Left forelimb (tissue), 1 donor: ENCODE measurements at regions not wholly inside any gene's neighbourhood (a gene's known extent, or its start where the extent isn't known, plus 50 kb on each side); places are given as distances from the start of the nearest gene placed in this dataset.

ENCODE experiments used
- DNase-seq: peaks from one replicate; pipeline ENCODE4 v3.0.0-alpha.2; 2018; ENCODE audit warnings: low spot score

GRCh38 chr5:128667152-128667551, 129.1 kb upstream of the FBN2 start:
- DNase-seq = no peak

DNA sequence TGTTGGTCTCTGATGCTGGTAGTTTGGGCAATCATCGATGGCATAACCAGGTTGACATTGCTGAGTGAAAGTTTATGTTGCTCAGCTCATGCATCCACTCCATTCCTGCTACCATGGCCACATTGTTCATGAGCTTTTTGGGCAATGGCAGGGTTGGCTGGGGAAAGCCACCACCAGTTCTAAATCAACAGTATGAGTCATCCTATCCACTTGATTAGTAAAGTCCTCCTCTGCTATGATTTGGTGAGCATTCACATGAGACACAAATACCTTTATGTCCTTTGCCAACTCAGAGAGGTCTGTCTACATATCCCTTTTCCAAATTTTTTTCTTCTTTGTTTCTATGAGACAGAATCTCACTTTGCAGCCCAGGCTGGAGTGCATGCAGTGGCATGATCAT, 129.7 kb upstream of the FBN2 start:
- no peak for DNase-seq

GRCh38 chr5:128668921-128669320, 130.9 kb upstream of the FBN2 start:
- DNase-seq = no peak

DNA sequence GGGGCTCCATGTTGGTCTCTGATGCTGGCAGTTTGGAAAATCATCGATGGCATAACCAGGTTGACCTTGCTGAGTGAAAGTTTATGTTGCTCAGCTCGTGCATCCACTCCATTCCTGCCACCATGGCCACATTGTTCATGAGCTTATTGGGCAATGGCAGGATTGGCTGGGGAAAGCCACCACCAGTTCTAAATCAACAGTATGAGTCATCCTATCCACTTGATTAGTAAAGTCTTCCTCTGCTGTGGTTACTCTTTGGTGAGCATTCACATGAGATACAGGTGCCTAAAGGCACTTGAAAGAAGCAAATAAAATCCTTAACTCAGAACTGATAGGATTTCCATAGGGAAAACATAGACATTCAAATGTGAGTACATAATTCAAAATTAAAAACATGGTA, 131.8 kb upstream of the FBN2 start:
- no peak for DNase-seq

DNA sequence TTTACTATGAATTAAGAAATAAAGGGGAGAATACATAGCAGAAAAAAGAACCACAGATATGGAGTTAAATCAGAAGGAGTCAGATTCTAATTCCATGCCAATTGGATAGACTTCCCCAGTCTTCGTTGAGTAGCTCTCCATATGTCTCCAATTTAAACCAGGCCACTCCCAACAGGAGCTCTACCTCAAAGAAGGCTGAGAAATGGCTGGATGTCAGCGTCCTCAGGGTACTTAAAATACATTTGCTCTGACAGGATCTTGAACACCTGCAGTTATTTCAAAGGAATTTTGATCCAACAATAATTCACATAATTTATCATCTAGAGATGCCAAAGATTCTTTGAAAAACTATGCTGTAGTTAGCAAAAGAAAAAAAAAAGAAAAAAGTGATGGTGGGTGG, 133.9 kb upstream of the FBN2 start:
- no peak for DNase-seq

DNA sequence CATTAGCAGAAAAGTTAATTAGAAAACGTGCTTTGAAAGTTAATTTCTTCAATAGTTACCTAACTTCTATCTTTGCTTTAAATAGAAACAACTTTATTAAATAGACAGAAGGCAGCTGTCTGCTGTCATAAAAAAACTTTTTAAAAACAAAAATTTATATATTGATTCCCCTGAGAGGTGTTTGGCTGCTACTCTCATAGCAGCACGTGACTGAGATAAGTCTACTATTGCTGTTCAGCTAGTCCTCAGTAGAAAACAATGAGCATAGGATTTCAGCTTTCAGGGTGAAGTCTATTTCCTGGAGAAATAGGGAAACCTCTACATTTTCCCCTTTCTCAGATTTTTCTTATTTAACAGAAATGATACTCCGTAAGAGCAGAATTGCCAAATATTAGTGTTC, 135.0 kb upstream of the FBN2 start:
- DNase-seq = no peak

DNA sequence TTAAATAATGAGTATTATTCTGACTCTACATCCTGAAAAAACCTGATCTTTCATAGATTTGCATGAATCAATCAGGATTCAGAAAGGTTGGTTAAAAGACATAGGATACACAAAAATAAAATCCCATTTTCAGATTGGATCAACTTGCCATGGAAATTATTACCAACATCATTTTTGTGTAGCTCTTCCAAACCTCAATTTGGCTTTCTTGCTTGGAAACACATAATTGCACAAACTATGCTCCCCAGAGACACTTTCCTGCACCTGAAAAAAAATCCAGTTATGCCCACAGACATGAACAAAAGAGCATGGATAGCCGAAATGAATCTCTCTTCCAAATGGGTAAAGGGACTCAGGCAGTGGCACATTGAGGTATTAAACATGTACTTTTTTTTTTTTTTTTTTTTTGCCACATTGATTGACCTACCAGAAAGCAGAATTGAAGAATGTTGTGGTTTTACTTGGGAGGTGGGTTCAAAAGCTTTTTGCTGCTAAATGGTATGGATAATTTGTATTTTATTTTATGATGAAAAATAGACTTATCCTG, 135.4 kb upstream of the FBN2 start:
- DNase-seq = no peak

- no peak for DNase-seq
These were observed 135.9 kb upstream of the FBN2 start for GRCh38 chr5:128673970-128674369.

DNA sequence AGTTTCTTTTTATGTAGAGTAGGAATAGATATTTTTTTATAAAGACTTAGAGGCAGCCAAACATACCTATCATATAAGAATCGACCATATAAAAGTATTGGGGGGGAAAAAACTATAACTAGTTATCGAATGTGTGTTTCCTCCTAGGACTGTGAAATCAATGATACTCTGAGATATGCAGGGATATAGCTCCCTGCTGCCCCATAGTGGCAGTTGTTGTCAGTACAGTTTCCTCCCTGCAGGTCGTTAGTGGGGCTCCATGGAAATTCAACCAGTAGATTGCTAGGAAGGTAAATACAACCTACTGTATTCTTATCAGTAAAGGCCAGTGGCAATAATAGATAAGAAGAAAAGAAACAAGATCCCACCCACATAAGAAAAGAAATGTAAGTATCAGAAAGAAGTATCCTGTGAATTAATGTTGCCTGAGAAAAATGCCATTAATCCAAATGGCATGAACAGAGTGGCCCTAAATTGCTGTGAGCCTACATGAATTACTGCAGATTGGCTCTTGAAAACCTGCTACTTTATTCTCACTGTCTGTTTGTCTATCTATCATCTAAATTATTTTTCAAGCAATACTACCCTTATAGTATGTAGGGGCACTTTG, 136.9 kb upstream of the FBN2 start:
- no peak for DNase-seq

GRCh38 chr5:128681096-128681495, 143.1 kb upstream of the FBN2 start:
- no peak for DNase-seq

- no peak for DNase-seq
These were observed 143.9 kb upstream of the FBN2 start for GRCh38 chr5:128681764-128682592.

- DNase-seq = no peak
These were observed 144.6 kb upstream of the FBN2 start for GRCh38 chr5:128682669-128683068.

DNA sequence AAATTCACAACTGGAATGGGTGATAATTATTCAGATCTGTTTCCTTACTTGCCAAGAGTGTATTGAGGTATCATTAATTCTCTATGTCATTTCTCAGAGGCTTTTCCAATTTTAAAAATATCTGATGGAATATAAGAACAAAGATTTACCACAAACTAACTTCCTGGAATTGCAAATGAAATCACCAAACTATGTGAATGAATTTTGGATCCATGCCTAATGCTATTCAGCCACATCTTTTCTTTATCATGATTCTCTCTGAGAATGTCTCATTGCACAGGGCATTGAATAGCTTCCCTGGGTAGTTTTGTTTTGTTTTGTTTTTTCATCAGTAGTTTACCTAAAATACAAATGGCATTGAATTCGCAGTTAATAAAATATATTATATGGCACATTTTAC, 146.9 kb upstream of the FBN2 start:
- DNase-seq = no peak

DNA sequence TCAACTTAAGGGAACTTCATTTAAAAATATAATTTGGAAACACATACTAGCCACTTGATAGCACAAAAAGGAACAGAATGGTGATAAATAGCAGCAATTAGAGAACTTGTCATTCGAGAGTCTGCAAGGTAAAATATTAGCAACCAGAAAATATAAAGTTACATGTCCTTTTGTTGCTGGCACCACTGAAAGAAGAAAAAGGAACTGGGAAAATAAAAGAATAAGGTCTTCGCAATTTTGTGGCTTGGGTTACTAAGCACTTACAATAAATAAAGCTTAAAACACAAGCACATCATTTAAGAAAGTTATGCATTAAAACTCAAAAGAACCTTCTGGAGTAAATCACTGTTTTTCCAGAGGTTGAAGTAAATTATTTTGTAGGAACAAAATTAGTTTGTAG, 149.9 kb upstream of the FBN2 start:
- DNase-seq = no peak

GRCh38 chr5:128693764-128694163, 155.7 kb upstream of the FBN2 start:
- DNase-seq = no peak

DNA sequence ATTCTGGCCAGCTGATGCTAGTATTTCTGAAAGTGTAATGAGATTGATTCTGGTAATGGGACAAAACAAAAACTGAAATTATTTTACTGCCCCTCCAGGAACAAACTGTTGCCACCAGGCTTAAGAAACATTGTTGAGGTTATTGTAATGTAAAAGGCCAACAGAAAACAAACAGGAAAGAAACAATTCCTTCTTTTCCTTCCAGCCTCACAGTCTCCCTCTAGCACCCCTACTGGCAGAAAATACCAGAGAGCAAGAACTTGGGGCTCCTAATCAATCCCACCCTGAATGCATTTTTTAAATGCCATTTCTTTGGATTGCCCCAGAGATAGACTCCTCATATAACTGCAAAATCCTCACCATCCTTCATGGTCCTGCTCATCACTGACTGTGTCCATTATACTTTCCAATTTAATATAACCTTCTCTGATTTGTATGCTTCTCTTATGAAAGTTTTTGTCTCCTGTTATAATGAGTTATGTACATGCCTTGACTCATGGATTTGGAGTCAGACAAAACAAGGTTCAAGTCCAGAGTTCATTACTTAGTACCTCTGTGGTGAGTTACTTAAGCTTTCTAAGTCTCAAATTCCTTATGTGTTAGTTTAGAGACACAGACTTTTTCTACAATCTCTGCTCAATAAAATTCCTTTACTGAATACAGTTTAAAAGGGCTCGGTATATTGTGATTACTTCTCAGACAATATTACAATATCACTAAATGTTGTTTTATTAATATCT, 157.9 kb upstream of the FBN2 start:
- no peak for DNase-seq

- DNase-seq = no peak
These were observed 163.3 kb upstream of the FBN2 start for GRCh38 chr5:128701301-128701700.

GRCh38 chr5:128703322-128703721, 165.3 kb upstream of the FBN2 start:
- no peak for DNase-seq

DNA sequence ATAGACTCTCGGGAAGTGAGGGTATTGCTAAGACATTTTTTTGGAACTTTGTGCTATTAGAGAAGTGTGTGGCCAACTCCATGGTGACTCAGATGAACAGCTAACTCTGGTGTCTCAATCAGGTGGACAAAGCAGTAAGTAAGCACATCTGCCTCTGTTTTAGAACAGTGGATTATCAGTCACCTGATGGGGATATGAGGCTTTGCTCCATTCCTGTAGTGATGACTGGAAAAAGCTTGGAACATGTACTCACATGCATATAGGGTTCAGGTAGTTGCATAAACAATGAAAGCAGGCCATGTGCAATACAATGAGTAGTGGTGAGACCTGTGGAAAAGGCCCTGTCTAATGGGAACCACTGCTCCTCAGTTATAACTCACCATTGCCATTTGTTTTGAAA, 168.2 kb upstream of the FBN2 start:
- no peak for DNase-seq

- DNase-seq = no peak
These were observed 170.8 kb upstream of the FBN2 start for GRCh38 chr5:128708841-128709240.

DNA sequence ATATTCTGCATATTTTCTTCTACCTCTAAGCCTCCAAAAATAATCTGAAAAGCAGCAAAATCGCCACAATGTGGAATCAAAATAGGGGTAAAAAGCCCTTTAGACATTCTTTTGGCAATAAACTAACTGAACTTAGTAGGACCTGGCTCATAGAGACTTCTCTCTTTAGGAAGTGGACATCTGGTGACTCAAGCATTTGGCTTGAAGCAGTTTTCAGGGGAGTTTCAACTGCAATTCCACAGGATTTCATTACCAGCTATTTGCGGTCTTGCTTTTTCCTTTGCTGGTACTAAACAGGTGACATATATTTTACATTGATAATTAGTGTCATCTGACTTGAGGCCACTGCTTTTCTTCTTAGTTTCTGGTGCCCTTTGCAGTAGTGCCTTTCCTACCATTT, 173.2 kb upstream of the FBN2 start:
- DNase-seq = no peak

DNA sequence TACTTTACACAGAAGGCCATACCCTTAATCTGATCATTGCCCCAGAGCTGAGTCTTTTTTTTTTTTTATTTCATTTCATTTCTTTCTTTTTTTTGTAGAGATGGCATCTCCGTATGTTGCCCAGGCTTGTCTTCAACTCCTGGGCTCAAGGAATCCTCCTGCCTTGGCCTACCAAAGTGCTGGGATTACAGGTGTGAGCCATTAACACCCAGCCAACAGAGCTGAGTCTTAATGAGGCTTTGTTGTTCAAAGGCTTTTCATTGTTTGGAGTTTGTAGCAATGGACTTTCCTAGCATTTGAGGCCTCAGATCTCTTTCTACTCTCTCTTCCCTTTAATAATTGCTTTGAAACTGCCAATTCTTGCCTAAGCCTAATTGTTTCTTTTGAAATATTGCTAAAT, 176.5 kb upstream of the FBN2 start:
- no peak for DNase-seq

- DNase-seq = no peak
These were observed 184.5 kb upstream of the FBN2 start for GRCh38 chr5:128722551-128722950.
